Activated T-cell treated with anti-CD3 and anti-CD28 coated beads, Interleukin-2, amount 50 U/mL, for 24 hours (primary cell): ENCODE measurements at regions not wholly inside any gene's neighbourhood (a gene's known extent, or its start where the extent isn't known, plus 50 kb on each side); places are given as distances from the start of the nearest gene placed in this dataset.

Experiments
- DNase-seq: peaks from one replicate; pipeline ENCODE4 v3.0.0-alpha.2; 2020
- H3K27ac Mint-ChIP-seq: 2 replicates; pipeline ENCODE4 v1.8.0; 2020; ENCODE audit warnings: mild to moderate bottlenecking, mixed read lengths
- H3K27me3 Mint-ChIP-seq: 2 replicates; pipeline ENCODE4 v1.8.0; 2020; ENCODE audit warnings: mixed read lengths
- H3K36me3 Mint-ChIP-seq: 2 replicates; pipeline ENCODE4 v1.8.0; 2020; ENCODE audit warnings: low read depth, mixed read lengths
- H3K4me1 Mint-ChIP-seq: 2 replicates; pipeline ENCODE4 v1.8.0; 2020; ENCODE audit warnings: low read depth, mixed read lengths
- H3K4me3 Mint-ChIP-seq: 2 replicates; pipeline ENCODE4 v1.8.0; 2020; ENCODE audit warnings: mild to moderate bottlenecking, moderate library complexity, mixed read lengths
- H3K9me3 Mint-ChIP-seq: 2 replicates; pipeline ENCODE4 v1.8.0; 2020; ENCODE audit warnings: mixed read lengths

GRCh38 chr5:2696156-2696807 lies 55.2 kb downstream of the IRX2 start:
- Mint-ChIP-seq H3K27ac (no peak overlapping the region), H3K9me3 (no peaks in the 10 kb centered on the region), H3K36me3 (no peaks in the 10 kb centered on the region), H3K27me3 (no peaks in the 10 kb centered on the region), H3K4me3 (no peak overlapping the region), H3K4me1 (no peaks in the 10 kb centered on the region)
- no peak for DNase-seq

GRCh38 chr5:2695200-2695891 lies 56.1 kb downstream of the IRX2 start:
- no peak overlapping the region for H3K27ac Mint-ChIP-seq
- no peak overlapping the region for H3K4me3 Mint-ChIP-seq
- H3K9me3 Mint-ChIP-seq, result no peaks in the 10 kb centered on the region
- DNase-seq, result no peak
- no peaks in the 10 kb centered on the region for H3K36me3 Mint-ChIP-seq
- no peaks in the 10 kb centered on the region for H3K4me1 Mint-ChIP-seq
- H3K27me3 Mint-ChIP-seq, result no peaks in the 10 kb centered on the region

DNA sequence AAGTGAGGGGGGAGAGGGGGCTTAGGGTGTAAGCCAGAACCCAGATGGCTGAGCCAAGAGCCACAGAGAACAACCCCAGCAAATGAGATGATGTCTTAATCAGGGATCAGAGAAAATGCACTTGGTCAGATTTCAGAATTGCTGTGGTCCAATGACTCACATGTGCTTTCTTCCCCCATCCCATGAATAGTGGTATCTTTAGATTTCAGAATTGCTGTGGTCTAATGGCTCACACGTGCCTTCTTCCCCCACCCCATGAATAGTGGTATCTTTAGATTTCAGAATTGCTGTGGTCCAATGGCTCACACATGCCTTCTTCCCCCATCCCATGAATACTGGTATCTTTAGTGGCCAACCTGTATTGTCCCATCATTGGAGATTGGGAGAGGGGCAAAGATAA lies 59.9 kb downstream of the IRX2 start:
- H3K36me3 Mint-ChIP-seq, result no peaks in the 10 kb centered on the region
- H3K27me3 Mint-ChIP-seq, result no peaks in the 10 kb centered on the region
- no peaks in the 10 kb centered on the region for H3K9me3 Mint-ChIP-seq
- no peak overlapping the region for H3K4me3 Mint-ChIP-seq
- no peaks in the 10 kb centered on the region for H3K4me1 Mint-ChIP-seq
- H3K27ac Mint-ChIP-seq, result no peak overlapping the region
- no peak for DNase-seq

- DNase-seq, result no peak
- Mint-ChIP-seq H3K4me3 (no peak overlapping the region), H3K27ac (no peak overlapping the region), H3K36me3 (no peaks in the 10 kb centered on the region), H3K9me3 (no peaks in the 10 kb centered on the region), H3K4me1 (no peaks in the 10 kb centered on the region), H3K27me3 (no peaks in the 10 kb centered on the region)
Observed at GRCh38 chr5:2690293-2690692, 61.2 kb downstream of the IRX2 start.

DNA sequence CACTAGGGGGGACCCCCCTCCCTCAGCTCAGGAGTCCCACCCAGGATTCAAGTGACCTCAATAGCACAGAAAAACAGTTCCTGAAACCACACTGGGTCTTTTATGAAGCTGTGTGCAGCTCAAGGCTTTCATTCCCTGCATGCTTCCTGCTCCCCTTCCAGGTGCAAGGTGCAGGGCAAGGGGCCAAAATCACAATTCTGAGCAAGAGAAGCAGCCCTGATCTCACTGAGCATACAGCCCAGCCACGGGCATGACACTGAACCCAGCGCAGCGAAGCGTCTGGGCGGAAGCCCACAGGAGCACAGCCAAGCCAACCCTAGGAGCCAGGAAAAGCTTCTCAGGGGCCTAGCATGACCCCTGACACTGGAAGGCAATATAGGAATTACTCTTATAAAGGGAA lies 62.9 kb downstream of the IRX2 start:
- H3K4me1 Mint-ChIP-seq, result no peaks in the 10 kb centered on the region
- no peak overlapping the region for H3K27ac Mint-ChIP-seq
- no peaks in the 10 kb centered on the region for H3K36me3 Mint-ChIP-seq
- DNase-seq, result no peak
- no peaks in the 10 kb centered on the region for H3K27me3 Mint-ChIP-seq
- H3K9me3 Mint-ChIP-seq, result no peaks in the 10 kb centered on the region
- H3K4me3 Mint-ChIP-seq, result no peak overlapping the region

GRCh38 chr5:2687746-2688145 lies 63.7 kb downstream of the IRX2 start:
- no peak for DNase-seq
- Mint-ChIP-seq H3K36me3 (no peaks in the 10 kb centered on the region), H3K27me3 (no peaks in the 10 kb centered on the region), H3K4me3 (no peak overlapping the region), H3K4me1 (no peaks in the 10 kb centered on the region), H3K9me3 (no peaks in the 10 kb centered on the region), H3K27ac (no peak overlapping the region)

DNA sequence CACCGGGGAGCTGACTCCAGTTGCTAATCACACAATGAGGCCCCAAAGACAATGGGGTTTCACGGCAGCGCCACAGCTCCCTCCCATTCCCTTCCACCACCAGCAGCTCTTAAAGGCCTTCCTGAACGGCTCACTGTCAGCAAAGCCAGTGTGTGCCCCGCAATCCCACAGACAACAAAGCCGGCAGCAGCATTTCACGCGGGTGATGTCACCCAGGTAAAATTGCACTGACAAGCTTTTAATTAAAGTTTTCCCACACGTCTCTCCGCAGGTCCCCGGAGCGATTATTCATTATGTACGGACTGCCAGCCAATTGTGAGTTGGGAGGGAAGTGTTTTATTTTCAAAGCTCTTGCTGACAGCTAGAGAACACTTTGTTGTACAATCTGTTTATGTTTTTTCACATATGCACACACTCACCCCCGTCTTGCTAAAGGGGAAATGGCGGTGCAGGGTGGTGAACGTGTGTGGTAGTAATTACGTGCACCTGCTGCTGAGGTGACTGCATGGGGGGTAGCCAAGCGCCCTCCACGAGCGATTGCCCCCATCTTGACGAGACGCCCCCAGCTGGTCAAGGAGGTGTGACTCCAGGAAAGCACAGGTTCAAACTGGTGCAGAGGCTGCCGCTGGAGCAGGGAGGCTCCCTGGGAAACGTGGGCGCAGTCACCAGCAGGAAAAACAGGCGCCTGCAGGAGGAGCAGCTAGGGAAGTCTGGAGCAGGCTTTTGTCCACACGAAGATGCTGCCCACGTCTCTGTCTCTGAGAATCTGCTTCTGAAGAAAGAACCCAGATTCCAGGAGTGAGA lies 65.0 kb downstream of the IRX2 start:
- Mint-ChIP-seq H3K27ac (no peak overlapping the region), H3K9me3 (no peaks in the 10 kb centered on the region), H3K36me3 (no peaks in the 10 kb centered on the region), H3K4me1 (no peaks in the 10 kb centered on the region), H3K27me3 (no peaks in the 10 kb centered on the region), H3K4me3 (no peak overlapping the region)
- DNase-seq, result no peak

- Mint-ChIP-seq H3K27ac (no peak overlapping the region), H3K27me3 (no peaks in the 10 kb centered on the region), H3K9me3 (no peaks in the 10 kb centered on the region), H3K4me3 (no peak overlapping the region), H3K36me3 (no peaks in the 10 kb centered on the region), H3K4me1 (no peaks in the 10 kb centered on the region)
- DNase-seq, result no peak
Observed at GRCh38 chr5:2685651-2686272, 65.7 kb downstream of the IRX2 start.

- H3K27me3 Mint-ChIP-seq, result no peaks in the 10 kb centered on the region
- DNase-seq, result no peak
- no peaks in the 10 kb centered on the region for H3K9me3 Mint-ChIP-seq
- no peak overlapping the region for H3K4me3 Mint-ChIP-seq
- no peak overlapping the region for H3K27ac Mint-ChIP-seq
- H3K36me3 Mint-ChIP-seq, result no peaks in the 10 kb centered on the region
- H3K4me1 Mint-ChIP-seq, result no peaks in the 10 kb centered on the region
Observed at GRCh38 chr5:2684606-2685005, 66.9 kb downstream of the IRX2 start.

GRCh38 chr5:2683720-2684119 lies 67.8 kb downstream of the IRX2 start:
- no peak for DNase-seq
- no peaks in the 10 kb centered on the region for H3K36me3 Mint-ChIP-seq
- H3K4me3 Mint-ChIP-seq, result no peak overlapping the region
- no peaks in the 10 kb centered on the region for H3K9me3 Mint-ChIP-seq
- no peak overlapping the region for H3K27ac Mint-ChIP-seq
- no peaks in the 10 kb centered on the region for H3K4me1 Mint-ChIP-seq
- H3K27me3 Mint-ChIP-seq, result no peaks in the 10 kb centered on the region

DNA sequence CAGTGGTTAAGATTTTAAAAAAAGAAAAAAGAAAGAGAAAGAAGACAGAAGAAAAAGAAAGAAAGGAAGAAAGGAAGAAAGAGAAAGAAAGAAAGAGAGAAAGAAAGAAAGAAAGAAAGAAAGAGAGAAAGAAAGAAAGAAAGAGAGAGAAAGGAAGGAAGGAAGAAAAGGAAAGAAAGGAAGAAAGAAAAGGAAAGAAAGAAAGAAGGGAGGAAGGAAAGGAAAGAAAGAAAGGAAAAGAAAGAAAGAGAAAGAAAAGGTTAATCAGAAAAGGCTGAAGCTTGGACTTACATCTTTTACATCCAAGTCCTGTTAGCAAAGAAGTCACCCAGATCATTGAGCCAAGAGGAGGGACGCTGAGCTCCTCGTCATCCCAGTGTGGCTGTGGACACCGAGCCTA lies 70.0 kb downstream of the IRX2 start:
- no peak for DNase-seq

DNA sequence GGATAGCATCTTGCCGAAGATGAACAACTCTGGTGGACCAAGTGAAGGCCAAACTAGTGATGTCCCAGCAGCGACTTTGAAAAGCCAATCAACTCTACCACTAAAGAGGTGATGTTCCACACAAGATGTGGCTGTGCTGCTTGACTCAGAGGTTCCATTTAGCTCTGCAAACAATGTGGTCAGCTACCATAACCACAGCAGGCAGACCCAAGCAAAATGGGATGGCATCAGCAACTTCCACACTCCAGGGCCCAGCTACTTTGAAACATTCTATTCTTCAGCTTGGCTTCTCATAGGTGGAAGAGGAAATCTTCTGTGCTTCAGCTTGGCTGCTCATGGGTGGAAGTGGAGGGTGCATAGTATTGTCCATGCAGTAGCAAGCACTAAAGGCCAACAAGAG lies 70.5 kb downstream of the IRX2 start:
- DNase-seq, result no peak
- no peaks in the 10 kb centered on the region for H3K4me1 Mint-ChIP-seq
- no peaks in the 10 kb centered on the region for H3K27me3 Mint-ChIP-seq
- H3K9me3 Mint-ChIP-seq, result peaks cover 5% of the 10 kb centered on the region
- no peak overlapping the region for H3K27ac Mint-ChIP-seq
- no peaks in the 10 kb centered on the region for H3K36me3 Mint-ChIP-seq
- H3K4me3 Mint-ChIP-seq, result no peak overlapping the region

More for the DNA sequence above, 70.0 kb downstream of the IRX2 start:
- Mint-ChIP-seq H3K4me3 (no peak overlapping the region), H3K36me3 (no peaks in the 10 kb centered on the region), H3K9me3 (peaks cover 1% of the 10 kb centered on the region), H3K27ac (no peak overlapping the region), H3K4me1 (no peaks in the 10 kb centered on the region), H3K27me3 (no peaks in the 10 kb centered on the region)

- Mint-ChIP-seq H3K4me1 (no peaks in the 10 kb centered on the region), H3K9me3 (peaks cover 5% of the 10 kb centered on the region), H3K4me3 (no peak overlapping the region), H3K27ac (no peak overlapping the region), H3K27me3 (no peaks in the 10 kb centered on the region), H3K36me3 (no peaks in the 10 kb centered on the region)
- no peak for DNase-seq
Observed at GRCh38 chr5:2677689-2678088, 73.8 kb downstream of the IRX2 start.

DNA sequence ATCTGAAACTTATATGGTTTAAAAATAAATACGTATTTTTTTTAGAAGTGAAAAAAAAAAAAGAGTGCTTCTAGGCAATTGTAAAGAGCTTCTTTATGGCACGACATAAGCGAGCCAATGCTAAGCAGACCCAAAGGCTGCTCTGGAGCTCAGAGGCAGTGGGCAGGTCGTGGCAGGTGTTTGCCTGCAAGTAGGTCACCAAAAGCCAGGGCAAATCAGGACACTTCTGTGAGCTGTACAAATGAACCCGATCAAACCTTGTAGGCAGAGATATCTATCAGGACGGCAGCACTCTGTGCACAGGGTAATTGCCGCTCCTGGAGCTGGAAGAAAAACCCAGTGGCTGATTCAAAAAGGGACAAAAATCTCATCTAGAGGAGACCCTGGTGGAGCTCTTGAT lies 75.9 kb downstream of the IRX2 start:
- Mint-ChIP-seq H3K9me3 (peaks cover 5% of the 10 kb centered on the region), H3K4me3 (no peak overlapping the region), H3K36me3 (no peaks in the 10 kb centered on the region), H3K27me3 (no peaks in the 10 kb centered on the region), H3K27ac (no peak overlapping the region), H3K4me1 (no peaks in the 10 kb centered on the region)
- DNase-seq, result no peak

DNA sequence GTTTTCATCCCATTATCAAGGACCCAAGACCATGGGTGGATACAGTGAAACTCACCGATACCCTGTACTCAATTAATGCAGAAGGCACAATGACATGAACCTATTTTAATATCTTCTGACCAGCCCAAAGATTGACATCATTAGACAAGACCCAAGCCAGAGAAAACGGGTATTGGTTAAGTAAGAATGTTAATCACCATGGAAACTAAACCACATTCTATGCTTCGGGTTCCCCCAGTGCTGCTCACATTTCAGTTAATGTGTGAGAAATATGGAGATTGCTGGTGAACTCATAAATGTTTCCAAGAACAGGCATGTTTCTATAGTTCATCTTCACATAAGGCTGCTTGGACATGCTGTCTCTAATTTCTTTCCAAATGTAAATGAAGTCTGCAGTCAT lies 77.0 kb downstream of the IRX2 start:
- no peaks in the 10 kb centered on the region for H3K27me3 Mint-ChIP-seq
- no peaks in the 10 kb centered on the region for H3K36me3 Mint-ChIP-seq
- H3K27ac Mint-ChIP-seq, result no peak overlapping the region

More for the DNA sequence above, 77.0 kb downstream of the IRX2 start:
- Mint-ChIP-seq H3K4me1 (no peaks in the 10 kb centered on the region), H3K4me3 (no peak overlapping the region), H3K9me3 (peaks cover 5% of the 10 kb centered on the region)
- no peak for DNase-seq
